ENCODE measurements at regions not wholly inside any gene's neighbourhood (a gene's known extent, or its start where the extent isn't known, plus 50 kb on each side); places are given as distances from the start of the nearest gene placed in this dataset.

DNA sequence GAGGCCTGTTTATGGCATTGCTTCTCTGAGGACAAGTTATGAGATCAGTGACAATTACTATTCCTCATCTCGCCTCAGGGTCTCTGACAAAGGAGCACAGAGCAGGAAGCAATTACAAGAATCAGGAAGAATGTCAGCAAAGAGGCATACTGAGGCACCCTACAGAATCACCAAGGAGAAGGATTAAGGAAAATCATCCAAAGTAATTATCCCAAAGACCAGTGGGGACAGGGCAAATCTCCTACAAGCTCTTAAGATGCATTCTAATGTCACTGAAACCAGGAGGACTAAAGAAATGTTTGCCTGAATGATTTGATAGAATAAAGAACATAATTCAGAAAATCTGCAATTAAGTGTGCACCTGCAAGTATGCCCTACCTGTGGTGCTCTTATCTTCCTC is 206.2 kb downstream of the RCHY1 start:
- Histone ChIP-seq H3K27me3 (no peaks in the 10 kb centered on the region), H3K4me3 (no peak overlapping the region), H3K4me1 (no peaks in the 10 kb centered on the region), H3K36me3 (no peaks in the 10 kb centered on the region), H3K27ac (no peak overlapping the region), H3K9me3 (peaks cover 0 to 14% (median 12%) of the 10 kb centered on the region in 3 donors)
- TF ChIP-seq, protein P1, sequence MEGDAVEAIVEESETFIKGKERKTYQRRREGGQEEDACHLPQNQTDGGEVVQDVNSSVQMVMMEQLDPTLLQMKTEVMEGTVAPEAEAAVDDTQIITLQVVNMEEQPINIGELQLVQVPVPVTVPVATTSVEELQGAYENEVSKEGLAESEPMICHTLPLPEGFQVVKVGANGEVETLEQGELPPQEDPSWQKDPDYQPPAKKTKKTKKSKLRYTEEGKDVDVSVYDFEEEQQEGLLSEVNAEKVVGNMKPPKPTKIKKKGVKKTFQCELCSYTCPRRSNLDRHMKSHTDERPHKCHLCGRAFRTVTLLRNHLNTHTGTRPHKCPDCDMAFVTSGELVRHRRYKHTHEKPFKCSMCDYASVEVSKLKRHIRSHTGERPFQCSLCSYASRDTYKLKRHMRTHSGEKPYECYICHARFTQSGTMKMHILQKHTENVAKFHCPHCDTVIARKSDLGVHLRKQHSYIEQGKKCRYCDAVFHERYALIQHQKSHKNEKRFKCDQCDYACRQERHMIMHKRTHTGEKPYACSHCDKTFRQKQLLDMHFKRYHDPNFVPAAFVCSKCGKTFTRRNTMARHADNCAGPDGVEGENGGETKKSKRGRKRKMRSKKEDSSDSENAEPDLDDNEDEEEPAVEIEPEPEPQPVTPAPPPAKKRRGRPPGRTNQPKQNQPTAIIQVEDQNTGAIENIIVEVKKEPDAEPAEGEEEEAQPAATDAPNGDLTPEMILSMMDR (IDR thresholded peaks at IDR 0.05), result no peak
- DNase-seq, result no peak
- intact Hi-C loops (cut with DNase I; ENCODE audit: low total_unique reads), result no loop called here

DNA sequence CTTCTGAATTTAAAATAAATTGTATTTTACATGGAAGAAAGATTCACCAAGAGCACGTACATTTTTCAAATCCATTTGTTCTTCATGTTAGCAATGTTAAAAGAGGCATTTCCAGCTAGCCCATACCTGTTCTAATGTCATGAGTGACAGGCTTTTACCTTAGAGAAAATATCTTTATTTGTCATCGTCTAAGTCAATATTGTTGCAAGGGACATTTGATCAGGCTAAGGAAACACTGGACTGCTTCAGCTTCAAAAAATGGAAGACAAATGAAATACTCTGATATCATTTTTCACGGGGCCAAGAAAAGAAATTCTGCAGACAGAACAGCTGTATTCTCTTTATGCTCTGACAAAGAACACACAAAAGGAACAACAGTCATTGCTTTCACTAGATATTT is 207.7 kb downstream of the RCHY1 start:
- Histone ChIP-seq H3K27me3 (no peaks in the 10 kb centered on the region), H3K36me3 (no peaks in the 10 kb centered on the region), H3K9me3 (peaks cover 0 to 12% (median 9%) of the 10 kb centered on the region in 3 donors), H3K4me1 (no peaks in the 10 kb centered on the region), H3K4me3 (no peak overlapping the region), H3K27ac (no peak overlapping the region)
- intact Hi-C loops (cut with DNase I; ENCODE audit: low total_unique reads), result no loop called here
- TF ChIP-seq, protein P1 (IDR thresholded peaks at IDR 0.05), result no peak
- no peak for DNase-seq

DNA sequence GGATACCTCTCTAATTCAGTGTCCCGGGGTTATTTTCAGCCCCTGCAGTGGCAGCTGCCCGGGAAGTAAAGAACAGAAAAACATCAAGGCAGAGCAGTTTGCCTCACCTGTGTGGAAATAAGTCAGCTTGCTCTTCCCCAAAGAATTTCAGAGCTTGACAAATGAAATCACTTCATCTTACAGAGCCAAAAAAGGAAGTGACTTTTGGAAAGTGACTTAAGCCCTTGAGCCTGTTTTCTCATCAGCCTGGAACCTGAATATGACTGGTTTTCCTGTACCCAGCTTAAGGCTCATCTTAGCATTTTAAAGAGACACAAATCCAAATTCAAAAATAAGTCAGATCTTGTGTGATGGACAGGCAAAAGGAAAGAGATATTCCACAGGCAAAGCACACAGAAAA is 211.6 kb downstream of the RCHY1 start:
- TF ChIP-seq, protein P1 (IDR thresholded peaks at IDR 0.05), result no peak
- Histone ChIP-seq H3K27me3 (no peaks in the 10 kb centered on the region), H3K36me3 (no peaks in the 10 kb centered on the region), H3K4me1 (no peaks in the 10 kb centered on the region), H3K9me3 (no peaks in the 10 kb centered on the region), H3K4me3 (no peak overlapping the region), H3K27ac (no peak overlapping the region)
- DNase-seq, result no peak
- intact Hi-C loops (cut with DNase I; ENCODE audit: low total_unique reads), result no loop called here

DNA sequence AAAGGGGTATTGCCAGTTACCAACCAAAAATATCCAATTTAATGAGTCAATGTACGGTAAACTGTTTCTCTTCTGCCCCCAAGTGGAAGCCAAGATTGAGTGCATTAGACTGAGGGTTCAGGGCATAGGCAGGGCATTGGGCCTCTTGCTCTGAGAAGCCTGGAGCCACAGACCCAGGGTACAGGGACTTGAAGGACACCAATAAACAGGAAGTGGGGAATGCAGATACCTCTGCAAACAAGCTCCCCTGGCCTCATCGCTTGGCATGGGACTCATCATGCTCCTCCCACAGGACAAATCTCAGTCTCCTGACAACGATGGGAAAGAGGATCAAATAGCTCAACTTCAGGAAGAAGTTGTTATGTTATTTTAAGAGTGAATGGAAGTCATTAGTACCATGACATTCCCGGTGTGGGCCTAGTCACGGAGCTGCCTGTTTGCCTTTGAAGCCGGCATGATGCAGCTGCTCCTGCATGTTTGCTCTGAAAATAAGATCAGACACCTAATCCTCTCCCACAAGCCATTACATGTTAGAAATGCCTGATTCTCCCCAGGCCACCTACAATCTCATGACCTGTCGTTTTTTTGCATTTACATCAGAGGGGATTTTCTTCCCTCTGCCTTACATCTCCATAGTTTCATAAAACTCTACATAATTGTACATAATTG is 224.2 kb downstream of the RCHY1 start:
- TF ChIP-seq, protein P1 (IDR thresholded peaks at IDR 0.05), result peak in 1 of 2 experiments; percentile 18
- DNase-seq, result no peak
- Histone ChIP-seq H3K4me3 (no peak overlapping the region), H3K27ac (no peak overlapping the region), H3K27me3 (no peaks in the 10 kb centered on the region), H3K9me3 (no peaks in the 10 kb centered on the region), H3K36me3 (no peaks in the 10 kb centered on the region), H3K4me1 (no peaks in the 10 kb centered on the region)
- intact Hi-C loops (cut with DNase I; ENCODE audit: low total_unique reads), result no loop called here

DNA sequence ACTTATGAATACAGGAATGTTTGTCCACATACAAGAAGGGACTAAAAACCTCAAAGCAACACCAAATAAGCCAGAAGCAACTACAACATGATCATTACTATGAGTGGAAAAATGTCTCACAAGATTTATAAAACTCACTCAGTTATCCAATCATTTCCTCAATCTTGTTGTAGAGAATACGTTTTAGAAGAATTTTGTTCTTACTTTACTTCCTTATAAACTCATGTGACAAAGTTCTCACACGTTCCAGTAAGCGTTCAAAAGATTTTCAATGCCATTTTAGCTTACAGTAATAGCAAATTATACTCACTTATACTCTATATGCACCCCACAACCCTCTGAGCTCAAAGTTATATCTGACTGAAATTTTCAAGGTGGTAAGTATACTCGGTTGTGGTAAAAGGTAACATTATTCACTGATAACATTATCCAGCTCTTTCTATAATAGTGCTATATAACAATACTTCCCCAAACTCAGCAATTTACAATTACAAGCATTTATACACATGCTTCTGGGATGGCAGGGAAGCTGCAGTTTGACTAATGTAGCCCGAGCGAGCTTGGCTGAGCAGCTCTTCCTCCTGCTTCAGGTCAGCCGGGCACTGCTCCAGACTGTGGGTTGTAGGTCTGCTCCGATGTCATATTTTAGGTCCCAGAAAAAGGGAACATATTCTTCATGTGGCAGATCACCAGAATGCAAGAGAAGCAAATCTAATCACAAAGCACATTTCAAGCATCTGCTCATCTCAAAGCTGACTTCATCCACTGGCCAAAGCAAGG is 226.3 kb downstream of the RCHY1 start:
- Histone ChIP-seq H3K4me1 (no peaks in the 10 kb centered on the region), H3K27ac (no peak overlapping the region), H3K27me3 (no peaks in the 10 kb centered on the region), H3K4me3 (no peak overlapping the region), H3K36me3 (no peaks in the 10 kb centered on the region), H3K9me3 (no peaks in the 10 kb centered on the region)
- no peak for DNase-seq
- intact Hi-C loops (cut with DNase I; ENCODE audit: low total_unique reads), result no loop called here
- TF ChIP-seq, protein P1 (IDR thresholded peaks at IDR 0.05), result no peak
